SK-N-SH (cell line): ENCODE measurements at regions not wholly inside any gene's neighbourhood (a gene's known extent, or its start where the extent isn't known, plus 50 kb on each side); places are given as distances from the start of the nearest gene placed in this dataset.

Source experiments
- CTCF ChIA-PET: fragments of 300-600, 350-600 bp; formaldehyde crosslinking; extraction: SDS; loops from one replicate; lab custom pipeline; 2021; lab: Yijun Ruan, JAX
- POLR2A ChIA-PET: fragments of 350-600 bp; sonication (Branson Sonifier 250); formaldehyde crosslinking; extraction: SDS; loops from one replicate; lab custom pipeline; 2020; ENCODE audit warnings: antibody characterized with exemption, inconsistent platforms; lab: Yijun Ruan, JAX
- DNase-seq: peaks from one replicate; pipeline ENCODE4 v3.0.0; 2012
- H2AFZ ChIP-seq: fragments of 200-600 bp; sonication (generic); 2 replicates; pipeline ENCODE4 v1.8.1; 2016; ENCODE audit warnings: antibody characterized with exemption, mild to moderate bottlenecking, low read depth
- H3F3A ChIP-seq: fragments of 200-600 bp; sonication (generic); replicated peaks from 2 replicates; pipeline ENCODE3; 2016; ENCODE audit warnings: antibody characterized with exemption, mild to moderate bottlenecking; ENCODE audit not compliant: insufficient read depth
- H3K27ac ChIP-seq, 2 experiments: fragments of 200-500 bp in 1 of 2; fragments of 200-600 bp in 1 of 2; sonication (Bioruptor generic) in 1 of 2; sonication (generic), shearing (Covaris generic) in 1 of 2; 2 replicates each; pipeline versions ENCODE4 v1.5.1 to v1.6.1; 2014 to 2016; ENCODE audit warnings: low read depth in 2 of 2, inconsistent platforms in 1 of 2, low read length in 1 of 2, mild to moderate bottlenecking in 1 of 2, mixed read lengths in 1 of 2
- H3K27me3 ChIP-seq: fragments of 200-600 bp; sonication (generic), shearing (Covaris generic); 2 replicates; pipeline ENCODE4 v1.6.1; 2016; ENCODE audit warnings: mixed run types; ENCODE audit not compliant: insufficient read depth
- H3K36me3 ChIP-seq, 2 experiments: fragments of 200-500 bp in 1 of 2; fragments of 200-600 bp in 1 of 2; sonication (Bioruptor generic) in 1 of 2; sonication (generic) in 1 of 2; replicated peaks in 1 of 2; 2 replicates each; pipeline versions ENCODE3 to v1.5.1; 2014 to 2016; ENCODE audit warnings: low read length in 1 of 2, mild to moderate bottlenecking in 1 of 2; ENCODE audit not compliant: insufficient read depth in 2 of 2, control insufficient read depth in 1 of 2
- H3K4me1 ChIP-seq, 2 experiments: fragments of 200-500 bp in 1 of 2; fragments of 200-600 bp in 1 of 2; sonication (Bioruptor generic) in 1 of 2; sonication (generic), shearing (Covaris generic) in 1 of 2; 2 replicates each; pipeline versions ENCODE4 v1.5.1 to v1.6.1; 2014 to 2016; ENCODE audit warnings: low read depth in 1 of 2, low read length in 1 of 2, mixed run types in 1 of 2; ENCODE audit not compliant: insufficient read depth in 2 of 2, control insufficient read depth in 1 of 2
- H3K4me2 ChIP-seq: fragments of 200-600 bp; sonication (generic), shearing (Covaris generic); 2 replicates; pipeline ENCODE4 v1.6.1; 2017; ENCODE audit warnings: mixed run types
- H3K4me3 ChIP-seq, 2 experiments: fragments of 200-500 bp in 1 of 2; fragments of 200-600 bp in 1 of 2; sonication (Bioruptor generic) in 1 of 2; sonication (generic), shearing (Covaris generic) in 1 of 2; 2 replicates each; pipeline versions ENCODE4 v1.5.1 to v1.8.1; 2014 to 2016; ENCODE audit warnings: low read depth in 2 of 2, inconsistent platforms in 1 of 2, low read length in 1 of 2, mild to moderate bottlenecking in 1 of 2, mixed read lengths in 1 of 2, moderate library complexity in 1 of 2
- H3K79me2 ChIP-seq: fragments of 200-600 bp; sonication (generic); 2 replicates; pipeline ENCODE4 v1.8.1; 2017; ENCODE audit warnings: mild to moderate bottlenecking; ENCODE audit not compliant: insufficient read depth
- H3K9ac ChIP-seq: fragments of 200-600 bp; sonication (generic); 2 replicates; pipeline ENCODE4 v1.6.1; 2017; ENCODE audit warnings: mixed run types
- H3K9me2 ChIP-seq: fragments of 200-600 bp; sonication (generic); 2 replicates; pipeline ENCODE4 v1.6.1; 2017; ENCODE audit warnings: mixed run types
- H3K9me3 ChIP-seq: fragments of 200-600 bp; sonication (generic); 2 replicates; pipeline ENCODE4 v1.6.1; 2017; ENCODE audit warnings: mixed run types, mild to moderate bottlenecking, moderate library complexity
- H4K20me1 ChIP-seq: fragments of 200-600 bp; sonication (generic); 2 replicates; pipeline ENCODE4 v1.6.1; 2017; ENCODE audit warnings: mild to moderate bottlenecking, mixed run types; ENCODE audit not compliant: insufficient read depth
- EP300 ChIP-seq, 2 experiments: IDR thresholded peaks; 2 replicates each; pipeline versions ENCODE4 v1.4.0 to v1.6.1; 2012; ENCODE audit warnings: borderline replicate concordance in 1 of 2, low read depth in 1 of 2, low read length in 1 of 2
- FOXJ3 ChIP-seq: sonication (generic); formaldehyde crosslinking; IDR thresholded peaks from 2 replicates; pipeline ENCODE4 v1.5.1; 2020; ENCODE audit warnings: mild to moderate bottlenecking, missing genetic modification reagents
- GATA2 ChIP-seq: sonication (generic); formaldehyde crosslinking; IDR thresholded peaks from 2 replicates; pipeline ENCODE4 v1.5.0; 2020; ENCODE audit warnings: mild to moderate bottlenecking, missing genetic modification reagents
- MEF2A ChIP-seq: IDR thresholded peaks from 2 replicates; pipeline ENCODE4 v1.4.0; 2012; ENCODE audit warnings: low read depth, borderline replicate concordance
- MXI1 ChIP-seq: IDR thresholded peaks from 2 replicates; pipeline ENCODE4 v1.6.1; 2012; ENCODE audit warnings: mild to moderate bottlenecking, low read depth, low read length, improper control_type of control experiment
- RAD21 ChIP-seq: IDR thresholded peaks from 2 replicates; pipeline ENCODE4 v1.6.1; 2012; ENCODE audit warnings: mild to moderate bottlenecking, low read length
- RCOR1 ChIP-seq: fragments of 150-350 bp; IDR thresholded peaks from 2 replicates; pipeline ENCODE4 v1.6.1; 2017; ENCODE audit warnings: antibody characterized with exemption, low read length
- SIN3A ChIP-seq: IDR thresholded peaks from 2 replicates; pipeline ENCODE4 v1.6.1; 2012; ENCODE audit warnings: low read depth, mild to moderate bottlenecking, low read length, moderate library complexity, borderline replicate concordance
- TEAD4 ChIP-seq: IDR thresholded peaks from 2 replicates; pipeline ENCODE4 v1.4.0; 2012; ENCODE audit warnings: mild to moderate bottlenecking, borderline replicate concordance; ENCODE audit not compliant: insufficient read depth
- WGBS: methylation state at CpG from one replicate; pipeline ENCODE4 v1.1.6; 2017; ENCODE audit warnings: low lambda C conversion rate; 5-methylcytosine and 5-hydroxymethylcytosine counted together
- TF ChIP-seq, protein P1 (sequence below): fragments of 150-350 bp; IDR thresholded peaks from 2 replicates; pipeline ENCODE4 v1.6.1; 2016; ENCODE audit warnings: mild to moderate bottlenecking, low read depth, low read length
- TF ChIP-seq, protein P2 (sequence below): fragments of 200-600 bp; sonication (generic); IDR thresholded peaks from 2 replicates; pipeline ENCODE4 v1.6.1; 2017; ENCODE audit warnings: antibody characterized with exemption, mild to moderate bottlenecking, moderate library complexity
- TF ChIP-seq, protein P3 (sequence below): IDR thresholded peaks from 2 replicates; pipeline ENCODE4 v1.6.1; 2012; ENCODE audit warnings: mild to moderate bottlenecking, low read depth, low read length, moderate library complexity
- TF ChIP-seq, protein P4 (sequence below): IDR thresholded peaks from 2 replicates; pipeline ENCODE4; 2012

DNA sequence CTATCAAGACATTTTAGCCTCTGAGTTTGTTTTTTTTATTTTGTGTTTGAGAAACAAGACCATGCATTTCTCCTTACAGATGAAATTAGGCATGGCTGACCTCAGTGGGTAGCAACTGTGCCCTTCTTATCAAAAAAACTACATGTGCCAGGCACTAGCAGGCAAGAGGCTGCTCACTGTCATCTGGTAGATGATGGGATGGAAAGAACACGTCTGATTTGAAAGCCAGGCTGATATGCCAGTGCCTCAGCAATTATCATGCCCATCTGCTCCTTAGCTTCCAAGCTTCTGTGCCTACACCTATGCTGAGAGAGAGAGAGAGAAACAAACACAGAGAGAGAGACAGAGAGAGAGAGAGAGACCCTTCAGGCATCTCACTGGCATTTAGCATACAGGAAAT lies 149.9 kb downstream of the C6orf118 start:
- H3K27me3 ChIP-seq: no peaks in the 10 kb centered on the region
- H3K4me3 ChIP-seq: no peak overlapping the region
- no peak overlapping the region for H3K27ac ChIP-seq
- H3K4me1 ChIP-seq: peaks cover 0 to 2% of the 10 kb centered on the region in 2 experiments; a peak in 1 of 4 replicates
- no peak overlapping the region for H2AFZ ChIP-seq
- no peaks in the 10 kb centered on the region; the same call in 1 of the 2 replicates for H3K9me2 ChIP-seq
- CTCF ChIA-PET: interaction anchor here (0.9 to 1.3 kb wide), 4 partner anchors 11 to 183 kb away, joined by 3 read pairs; no protein-coding TSS in a partner anchor
- H3K4me2 ChIP-seq: no peak overlapping the region
- 0% methylated on average over 1 of the region's 1 CpG for WGBS
- H4K20me1 ChIP-seq: no peaks in the 10 kb centered on the region
- TF ChIP-seq, protein P1, sequence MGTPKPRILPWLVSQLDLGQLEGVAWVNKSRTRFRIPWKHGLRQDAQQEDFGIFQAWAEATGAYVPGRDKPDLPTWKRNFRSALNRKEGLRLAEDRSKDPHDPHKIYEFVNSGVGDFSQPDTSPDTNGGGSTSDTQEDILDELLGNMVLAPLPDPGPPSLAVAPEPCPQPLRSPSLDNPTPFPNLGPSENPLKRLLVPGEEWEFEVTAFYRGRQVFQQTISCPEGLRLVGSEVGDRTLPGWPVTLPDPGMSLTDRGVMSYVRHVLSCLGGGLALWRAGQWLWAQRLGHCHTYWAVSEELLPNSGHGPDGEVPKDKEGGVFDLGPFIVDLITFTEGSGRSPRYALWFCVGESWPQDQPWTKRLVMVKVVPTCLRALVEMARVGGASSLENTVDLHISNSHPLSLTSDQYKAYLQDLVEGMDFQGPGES: no peak
- TF ChIP-seq EP300 (IDR thresholded peaks at IDR 0.05; ENCODE audit: borderline replicate concordance in 1 of 2, low read depth in 1 of 2, low read length in 1 of 2) (peak in 1 of 2 experiments; percentile 43; a peak in 1 of 4 replicates), GATA2 (CRISPR knock-in tag) (peak; percentile 82), MEF2A (no peak), FOXJ3 (0 out of 2 replicates have a peak, but pooled peaks have one; percentile 37), RCOR1 (no peak)
- H3K9me3 ChIP-seq: 0 out of 2 replicates have a peak, but pooled peaks cover 5% of the 10 kb centered on the region
- H3K9ac ChIP-seq: no peak overlapping the region
- H3K36me3 ChIP-seq: no peaks in the 10 kb centered on the region
- POLR2A ChIA-PET: no interaction called here
- no peaks in the 10 kb centered on the region for H3F3A ChIP-seq
- peak; percentile 27 for DNase-seq
- no peaks in the 10 kb centered on the region for H3K79me2 ChIP-seq

DNA sequence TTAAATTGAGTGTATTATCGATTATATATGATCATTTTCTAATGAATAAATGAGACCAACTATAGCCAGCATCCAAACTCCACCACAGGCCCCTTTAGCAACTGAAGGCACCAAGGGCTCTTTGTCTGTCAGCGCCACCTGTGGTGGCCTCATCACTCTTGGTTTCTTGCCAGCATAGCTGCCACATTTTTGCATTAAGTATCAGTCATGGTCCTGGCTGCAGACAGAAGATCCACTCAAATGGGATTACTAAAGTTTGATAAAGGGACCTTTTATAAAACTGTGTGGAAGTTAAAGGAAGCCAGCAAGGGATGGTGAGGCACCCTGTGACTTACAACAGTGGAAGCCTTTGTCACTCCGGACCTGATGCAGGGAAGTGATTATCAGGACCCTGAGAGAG lies 162.9 kb downstream of the C6orf118 start:
- Histone ChIP-seq H3K79me2 (no peaks in the 10 kb centered on the region), H3K27me3 (no peaks in the 10 kb centered on the region), H3K9me3 (peaks cover 6% of the 10 kb centered on the region; the same call in 1 of the 2 replicates), H3K9ac (no peak overlapping the region), H3K4me3 (no peak overlapping the region), H3K9me2 (no peaks in the 10 kb centered on the region), H3K4me1 (no peaks in the 10 kb centered on the region), H2AFZ (no peak overlapping the region), H3K27ac (no peak overlapping the region), H3K4me2 (no peak overlapping the region), H3K36me3 (no peaks in the 10 kb centered on the region), H4K20me1 (no peaks in the 10 kb centered on the region), H3F3A (no peaks in the 10 kb centered on the region)
- DNase-seq: no peak
- ChIA-PET POLR2A (no interaction called here), CTCF (no interaction called here)
- WGBS: 9% methylated on average over 3 of the region's 3 CpGs
- TF ChIP-seq TEAD4 (no peak), RCOR1 (no peak), SIN3A (no peak), RAD21 (no peak), MXI1 (no peak)
- TF ChIP-seq, protein P2, sequence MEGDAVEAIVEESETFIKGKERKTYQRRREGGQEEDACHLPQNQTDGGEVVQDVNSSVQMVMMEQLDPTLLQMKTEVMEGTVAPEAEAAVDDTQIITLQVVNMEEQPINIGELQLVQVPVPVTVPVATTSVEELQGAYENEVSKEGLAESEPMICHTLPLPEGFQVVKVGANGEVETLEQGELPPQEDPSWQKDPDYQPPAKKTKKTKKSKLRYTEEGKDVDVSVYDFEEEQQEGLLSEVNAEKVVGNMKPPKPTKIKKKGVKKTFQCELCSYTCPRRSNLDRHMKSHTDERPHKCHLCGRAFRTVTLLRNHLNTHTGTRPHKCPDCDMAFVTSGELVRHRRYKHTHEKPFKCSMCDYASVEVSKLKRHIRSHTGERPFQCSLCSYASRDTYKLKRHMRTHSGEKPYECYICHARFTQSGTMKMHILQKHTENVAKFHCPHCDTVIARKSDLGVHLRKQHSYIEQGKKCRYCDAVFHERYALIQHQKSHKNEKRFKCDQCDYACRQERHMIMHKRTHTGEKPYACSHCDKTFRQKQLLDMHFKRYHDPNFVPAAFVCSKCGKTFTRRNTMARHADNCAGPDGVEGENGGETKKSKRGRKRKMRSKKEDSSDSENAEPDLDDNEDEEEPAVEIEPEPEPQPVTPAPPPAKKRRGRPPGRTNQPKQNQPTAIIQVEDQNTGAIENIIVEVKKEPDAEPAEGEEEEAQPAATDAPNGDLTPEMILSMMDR: no peak
- TF ChIP-seq, protein P3, sequence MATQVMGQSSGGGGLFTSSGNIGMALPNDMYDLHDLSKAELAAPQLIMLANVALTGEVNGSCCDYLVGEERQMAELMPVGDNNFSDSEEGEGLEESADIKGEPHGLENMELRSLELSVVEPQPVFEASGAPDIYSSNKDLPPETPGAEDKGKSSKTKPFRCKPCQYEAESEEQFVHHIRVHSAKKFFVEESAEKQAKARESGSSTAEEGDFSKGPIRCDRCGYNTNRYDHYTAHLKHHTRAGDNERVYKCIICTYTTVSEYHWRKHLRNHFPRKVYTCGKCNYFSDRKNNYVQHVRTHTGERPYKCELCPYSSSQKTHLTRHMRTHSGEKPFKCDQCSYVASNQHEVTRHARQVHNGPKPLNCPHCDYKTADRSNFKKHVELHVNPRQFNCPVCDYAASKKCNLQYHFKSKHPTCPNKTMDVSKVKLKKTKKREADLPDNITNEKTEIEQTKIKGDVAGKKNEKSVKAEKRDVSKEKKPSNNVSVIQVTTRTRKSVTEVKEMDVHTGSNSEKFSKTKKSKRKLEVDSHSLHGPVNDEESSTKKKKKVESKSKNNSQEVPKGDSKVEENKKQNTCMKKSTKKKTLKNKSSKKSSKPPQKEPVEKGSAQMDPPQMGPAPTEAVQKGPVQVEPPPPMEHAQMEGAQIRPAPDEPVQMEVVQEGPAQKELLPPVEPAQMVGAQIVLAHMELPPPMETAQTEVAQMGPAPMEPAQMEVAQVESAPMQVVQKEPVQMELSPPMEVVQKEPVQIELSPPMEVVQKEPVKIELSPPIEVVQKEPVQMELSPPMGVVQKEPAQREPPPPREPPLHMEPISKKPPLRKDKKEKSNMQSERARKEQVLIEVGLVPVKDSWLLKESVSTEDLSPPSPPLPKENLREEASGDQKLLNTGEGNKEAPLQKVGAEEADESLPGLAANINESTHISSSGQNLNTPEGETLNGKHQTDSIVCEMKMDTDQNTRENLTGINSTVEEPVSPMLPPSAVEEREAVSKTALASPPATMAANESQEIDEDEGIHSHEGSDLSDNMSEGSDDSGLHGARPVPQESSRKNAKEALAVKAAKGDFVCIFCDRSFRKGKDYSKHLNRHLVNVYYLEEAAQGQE: no peak
- TF ChIP-seq, protein P4, sequence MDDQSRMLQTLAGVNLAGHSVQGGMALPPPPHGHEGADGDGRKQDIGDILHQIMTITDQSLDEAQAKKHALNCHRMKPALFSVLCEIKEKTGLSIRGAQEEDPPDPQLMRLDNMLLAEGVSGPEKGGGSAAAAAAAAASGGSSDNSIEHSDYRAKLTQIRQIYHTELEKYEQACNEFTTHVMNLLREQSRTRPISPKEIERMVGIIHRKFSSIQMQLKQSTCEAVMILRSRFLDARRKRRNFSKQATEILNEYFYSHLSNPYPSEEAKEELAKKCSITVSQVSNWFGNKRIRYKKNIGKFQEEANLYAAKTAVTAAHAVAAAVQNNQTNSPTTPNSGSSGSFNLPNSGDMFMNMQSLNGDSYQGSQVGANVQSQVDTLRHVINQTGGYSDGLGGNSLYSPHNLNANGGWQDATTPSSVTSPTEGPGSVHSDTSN: no peak
